ENCODE measurements at regions not wholly inside any gene's neighbourhood (a gene's known extent, or its start where the extent isn't known, plus 50 kb on each side); places are given as distances from the start of the nearest gene placed in this dataset.

GRCh38 chr6:138593124-138593877 lies 94.0 kb upstream of the NHSL1 start (continued):
- no peak for TF ChIP-seq MBNL3 (CRISPR knock-in tag; conservative IDR thresholded peaks at IDR 0.05)
- no peak for TF ChIP-seq ZNF547 (CRISPR knock-in tag; IDR thresholded peaks at IDR 0.05)
- no peak for TF ChIP-seq U2AF1 (optimal IDR thresholded peaks at IDR 0.05; ENCODE audit: low read depth, low read length)
- no peak for TF ChIP-seq ZFYVE20 (CRISPR knock-in tag; IDR thresholded peaks at IDR 0.05; ENCODE audit: borderline replicate concordance, low read depth)
- TF ChIP-seq ZUFSP (CRISPR knock-in tag; IDR thresholded peaks at IDR 0.05; ENCODE audit: borderline replicate concordance), result no peak
- no peak for TF ChIP-seq MED8 (CRISPR knock-in tag; IDR thresholded peaks at IDR 0.05; ENCODE audit: insufficient replicate concordance)
- TF ChIP-seq ZFY (CRISPR knock-in tag; IDR thresholded peaks at IDR 0.05), result no peak
- TF ChIP-seq ZKSCAN1 (IDR thresholded peaks at IDR 0.05; ENCODE audit: low read length), result no peak
- no peak; the same call in 1 of the 2 replicates for TF ChIP-seq ZBTB25 (CRISPR knock-in tag; IDR thresholded peaks at IDR 0.05)
- TF ChIP-seq BATF2 (CRISPR knock-in tag; IDR thresholded peaks at IDR 0.05), result no peak
- TF ChIP-seq ZNF563 (CRISPR knock-in tag; IDR thresholded peaks at IDR 0.05), result no peak
- no peak for TF ChIP-seq ZNF660 (CRISPR knock-in tag; IDR thresholded peaks at IDR 0.05; ENCODE audit: borderline replicate concordance, low read depth)
- no peak for TF ChIP-seq ZBTB8A (CRISPR knock-in tag; IDR thresholded peaks at IDR 0.05; ENCODE audit: borderline replicate concordance, low read depth)
- TF ChIP-seq ZKSCAN8 (CRISPR knock-in tag; IDR thresholded peaks at IDR 0.05; ENCODE audit: borderline replicate concordance), result peak; percentile 64; the same call in 1 of the 2 replicates
- TF ChIP-seq ZBTB49 (CRISPR knock-in tag; IDR thresholded peaks at IDR 0.05; ENCODE audit: borderline replicate concordance), result no peak
- no peak for TF ChIP-seq TMF1 (CRISPR knock-in tag; IDR thresholded peaks at IDR 0.05; ENCODE audit: low read depth)
- no peak for TF ChIP-seq ZFP36 (IDR thresholded peaks at IDR 0.05; ENCODE audit: borderline replicate concordance, low read depth, low read length, partially characterized antibody)
- TF ChIP-seq ETS1 (CRISPR knock-in tag; IDR thresholded peaks at IDR 0.05), result no peak
- TF ChIP-seq ZNF34 (CRISPR knock-in tag; IDR thresholded peaks at IDR 0.05; ENCODE audit: borderline replicate concordance), result no peak
- TF ChIP-seq ZNF503 (CRISPR knock-in tag; IDR thresholded peaks at IDR 0.05), result peak; percentile 39; the same call in 1 of the 2 replicates
